T47D (cell line): ENCODE measurements at regions not wholly inside any gene's neighbourhood (a gene's known extent, or its start where the extent isn't known, plus 50 kb on each side); places are given as distances from the start of the nearest gene placed in this dataset.

Experiments
- DNase-seq, 2 experiments: peaks; one replicate each; pipeline versions ENCODE4 v3.0.0 to v3.0.0-alpha.2; 2011 to 2012; ENCODE audit warnings: low read depth in 1 of 2, low spot score in 1 of 2
- JUND ChIP-seq: IDR thresholded peaks from 2 replicates; pipeline ENCODE4 v1.6.1; 2012; ENCODE audit warnings: low read depth
- in situ Hi-C: cut with HindIII; loops from 2 replicates; pipeline ENCODE4 v1.10.0; 2016; ENCODE audit warnings: low sequenced_read_pairs, low pct_unique_long_range_greater_than_20kb

DNA sequence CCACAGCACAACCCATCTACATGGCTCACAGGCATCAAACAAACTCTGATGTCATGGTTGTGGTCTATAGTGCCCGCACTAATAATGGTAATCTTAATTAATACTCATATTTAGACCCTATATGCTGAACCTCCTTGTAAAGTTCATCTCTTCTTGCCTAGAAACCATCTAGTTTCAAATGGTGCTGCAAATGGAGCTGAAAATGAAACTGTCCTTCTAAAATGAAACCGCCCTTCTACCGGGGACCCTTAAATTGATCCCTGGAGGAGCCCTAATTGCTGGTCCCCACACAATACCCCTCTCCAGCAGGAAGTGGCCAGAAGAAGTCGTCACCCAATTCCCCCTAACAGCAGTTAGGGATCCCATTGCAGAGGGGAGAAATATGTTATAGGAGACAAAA, 612.6 kb downstream of the MRPL39 start:
- no peak for TF ChIP-seq JUND

DNA sequence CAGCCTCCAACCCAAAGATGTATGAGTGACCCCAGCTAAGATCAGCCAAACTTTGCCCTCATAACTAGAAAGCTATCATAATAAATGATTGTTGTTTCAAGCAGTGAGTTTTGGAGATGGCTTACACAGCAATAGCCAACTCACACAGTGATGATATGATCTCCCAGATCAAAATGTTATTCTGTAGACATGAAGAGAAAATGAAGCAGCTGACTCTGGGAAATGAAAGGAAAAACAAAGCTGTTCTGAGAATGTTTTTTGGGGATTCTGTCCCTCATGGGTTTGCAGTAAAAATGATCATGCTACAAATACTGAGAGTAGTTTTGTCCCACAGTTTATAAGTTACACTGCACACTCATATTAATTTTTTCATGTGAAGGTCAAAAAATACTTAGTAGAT, 617.8 kb downstream of the MRPL39 start:
- TF ChIP-seq JUND = no peak
- in situ Hi-C loops = no loop called here
- DNase-seq = no peak

More for the DNA sequence above, 612.6 kb downstream of the MRPL39 start:
- no peak for DNase-seq
- in situ Hi-C loops = no loop called here

- TF ChIP-seq JUND = no peak
- no peak for DNase-seq
- in situ Hi-C loops = no loop called here
Measured at GRCh38 chr21:24988941-24989340, 618.3 kb downstream of the MRPL39 start.

DNA sequence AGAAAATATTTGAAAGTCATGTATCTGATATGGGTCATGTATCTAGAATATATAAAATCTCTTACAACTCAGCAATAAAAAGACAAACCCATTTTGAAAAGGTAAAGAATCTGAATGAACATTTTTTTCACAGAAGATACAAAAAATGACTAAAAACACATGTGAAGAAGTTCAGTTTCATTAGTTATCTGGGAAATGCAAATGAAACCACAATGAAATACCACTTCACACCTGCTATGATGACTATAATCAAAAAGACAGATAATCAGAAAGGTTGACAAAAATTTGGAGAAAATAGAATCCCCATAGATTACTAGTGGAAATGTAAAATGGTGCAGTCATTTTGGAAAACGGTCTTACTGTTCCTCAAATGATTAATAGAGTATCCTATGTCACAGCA, 631.0 kb downstream of the MRPL39 start:
- no peak for TF ChIP-seq JUND
- no peak for DNase-seq
- in situ Hi-C loops = no loop called here

DNA sequence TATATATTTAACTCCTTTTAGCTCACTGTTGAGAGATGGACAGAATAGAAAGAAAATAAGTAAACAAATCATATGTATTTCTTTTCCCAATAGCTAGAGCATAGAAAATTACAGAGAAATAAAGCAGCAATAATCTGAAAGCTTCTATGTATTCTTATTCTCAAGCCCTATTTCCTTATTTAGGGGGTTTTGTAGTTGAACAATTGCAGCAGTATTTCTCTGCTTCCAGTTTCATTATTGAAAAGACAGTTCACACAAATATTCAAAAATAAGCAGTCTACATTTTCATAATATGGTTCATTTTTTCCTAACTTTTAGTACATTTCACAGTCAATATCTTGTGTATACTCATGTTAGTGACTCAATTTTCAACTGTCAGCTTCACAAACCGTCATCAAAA, 638.2 kb downstream of the MRPL39 start:
- no peak for DNase-seq
- in situ Hi-C loops = no loop called here
- no peak for TF ChIP-seq JUND

- in situ Hi-C loops = no loop called here
- no peak for DNase-seq
- TF ChIP-seq JUND = no peak
Measured at GRCh38 chr21:24955275-24955961, 651.9 kb downstream of the MRPL39 start.

- in situ Hi-C loops = no loop called here
- DNase-seq = no peak
- no peak for TF ChIP-seq JUND
Measured at GRCh38 chr21:24948186-24948585, 659.1 kb downstream of the MRPL39 start.

DNA sequence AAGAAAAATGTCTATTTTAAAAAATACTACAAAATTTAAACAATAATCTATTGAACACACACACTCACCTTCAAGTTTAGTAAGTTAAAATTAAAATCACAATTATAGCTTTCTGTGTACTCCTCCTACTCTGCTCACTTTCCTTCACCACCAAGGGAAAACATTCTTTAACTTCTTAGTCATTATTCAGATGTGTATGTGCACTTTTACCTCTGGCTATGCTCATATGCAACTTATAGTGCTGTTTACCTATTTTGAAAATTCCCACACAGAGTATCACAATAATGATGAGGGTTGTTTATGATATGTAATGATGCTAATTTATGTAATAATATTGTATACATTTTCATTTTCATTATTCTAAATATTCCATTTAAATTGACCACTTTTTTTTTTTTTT, 661.4 kb downstream of the MRPL39 start:
- DNase-seq = no peak
- no peak for TF ChIP-seq JUND
- in situ Hi-C loops = no loop called here

DNA sequence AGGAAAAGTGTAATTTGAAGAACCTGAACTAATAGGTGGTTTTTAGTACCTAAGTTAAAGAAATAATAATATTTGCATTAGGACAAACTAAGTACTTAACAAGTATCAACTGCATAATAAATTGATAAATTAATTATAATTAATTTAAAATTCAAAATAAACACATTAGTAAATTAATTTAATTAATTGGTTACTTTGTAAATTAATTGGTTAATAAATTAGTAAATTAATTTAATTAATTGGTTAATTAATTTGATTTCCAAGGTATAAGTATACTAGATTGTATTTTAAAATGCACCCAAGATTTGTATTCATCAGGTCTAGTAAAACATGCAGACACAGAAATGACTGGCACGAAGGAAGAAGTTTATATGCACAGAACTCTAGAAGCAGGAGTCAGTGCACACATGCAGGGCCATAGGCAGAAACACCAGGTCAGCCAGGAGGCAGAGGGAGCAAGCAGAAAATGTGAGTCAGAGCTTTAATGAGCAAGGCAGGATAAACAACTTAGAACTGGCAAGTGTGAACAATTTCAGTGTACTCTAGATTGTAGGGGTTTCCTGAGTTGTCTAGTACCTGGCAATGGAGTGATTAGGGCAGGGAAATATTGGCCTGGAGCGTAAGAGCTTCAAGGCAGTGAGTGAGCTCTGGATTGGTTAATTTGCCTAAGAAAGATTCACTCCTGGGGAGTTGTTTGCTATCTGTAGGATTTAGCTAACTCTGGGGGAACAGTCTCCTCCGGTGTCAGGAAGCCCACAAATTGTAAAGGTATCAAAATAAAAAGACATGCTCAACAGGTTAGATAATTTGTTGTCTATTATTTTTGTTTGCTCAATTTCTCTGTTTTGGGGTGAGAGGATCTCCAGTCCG, 665.7 kb downstream of the MRPL39 start:
- DNase-seq = peak; percentile 1 to 50
- in situ Hi-C loops = no loop called here
- no peak for TF ChIP-seq JUND

DNA sequence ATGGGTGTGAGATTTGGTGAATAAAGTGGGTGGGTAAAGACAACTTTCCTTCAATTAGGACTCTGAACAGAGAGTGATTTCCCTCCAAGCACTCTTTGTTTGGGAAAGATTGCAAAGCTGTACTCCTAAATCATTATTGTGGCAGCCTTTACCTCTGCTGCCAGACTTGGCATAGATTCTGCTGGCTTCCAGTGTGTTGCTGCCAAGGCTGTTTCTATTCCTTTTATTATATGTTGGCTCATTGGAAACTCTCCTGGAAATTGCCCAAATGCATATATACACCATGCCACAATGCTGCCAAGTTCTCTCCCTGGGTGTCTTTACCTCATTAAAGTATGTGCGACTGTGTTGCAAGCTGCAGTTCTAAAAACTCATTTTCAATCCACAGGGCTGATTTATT, 668.0 kb downstream of the MRPL39 start:
- no peak for TF ChIP-seq JUND
- in situ Hi-C loops = no loop called here
- peak in 1 of 2 experiments; percentile 9 for DNase-seq

DNA sequence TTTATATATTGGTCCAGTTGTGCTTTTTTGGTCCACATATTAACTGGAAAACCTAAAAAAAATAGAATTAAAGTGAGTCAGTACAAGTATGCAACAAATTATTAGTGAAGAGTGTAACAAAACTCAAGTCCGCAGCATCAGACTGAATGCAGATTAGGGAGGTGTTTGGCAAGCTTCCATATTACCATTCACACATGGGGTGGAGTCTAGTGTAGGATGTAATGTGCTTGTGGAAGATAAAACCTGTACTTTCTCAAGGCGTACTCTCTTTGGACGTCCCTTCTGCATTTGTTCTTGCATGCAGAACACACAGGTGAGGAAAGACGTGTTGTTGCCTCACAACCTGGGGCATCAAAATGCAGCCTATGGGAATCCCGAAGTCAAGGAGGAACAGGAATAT, 668.7 kb downstream of the MRPL39 start:
- no peak for DNase-seq
- in situ Hi-C loops = no loop called here
- no peak for TF ChIP-seq JUND

GRCh38 chr21:24935991-24936390, 671.3 kb downstream of the MRPL39 start:
- in situ Hi-C loops = no loop called here
- DNase-seq = no peak
- no peak for TF ChIP-seq JUND

- TF ChIP-seq JUND = no peak
- in situ Hi-C loops = no loop called here
- DNase-seq = no peak
Measured at GRCh38 chr21:24910591-24910990, 696.7 kb downstream of the MRPL39 start.
